GM23248 (cell line): ENCODE measurements at regions not wholly inside any gene's neighbourhood (a gene's known extent, or its start where the extent isn't known, plus 50 kb on each side); places are given as distances from the start of the nearest gene placed in this dataset.

ENCODE experiments used
- EZH2 ChIP-seq: fragments of 200-600 bp; sonication (generic); IDR thresholded peaks from 2 replicates; pipeline ENCODE4 v1.6.1; 2018; ENCODE audit warnings: antibody characterized with exemption, mild to moderate bottlenecking; ENCODE audit not compliant: insufficient read depth, poor library complexity, severe bottlenecking
- EZH2phosphoT487 ChIP-seq: fragments of 200-600 bp; sonication (generic); IDR thresholded peaks from 2 replicates; pipeline ENCODE4 v1.6.1; 2018; ENCODE audit warnings: antibody characterized with exemption, moderate library complexity, mild to moderate bottlenecking, low read depth; ENCODE audit not compliant: insufficient read depth

GRCh38 chr9:134541097-134541747 lies 100.4 kb upstream of the COL5A1 start:
- TF ChIP-seq EZH2, result no peak
- no peak for TF ChIP-seq EZH2phosphoT487
